Neural progenitor cell (in vitro differentiated cells): ENCODE measurements at regions not wholly inside any gene's neighbourhood (a gene's known extent, or its start where the extent isn't known, plus 50 kb on each side); places are given as distances from the start of the nearest gene placed in this dataset.

Experiments
- CTCF ChIP-seq: fragments of 200-600 bp; sonication (generic); IDR thresholded peaks from 2 replicates; pipeline ENCODE4 v1.5.1; 2017; ENCODE audit warnings: antibody characterized with exemption, mild to moderate bottlenecking
- EZH2 ChIP-seq: fragments of 200-600 bp; sonication (generic); IDR thresholded peaks from 2 replicates; pipeline ENCODE4 v1.6.1; 2017; ENCODE audit warnings: antibody characterized with exemption, mild to moderate bottlenecking, moderate library complexity
- EZH2phosphoT487 ChIP-seq: fragments of 200-600 bp; sonication (generic); IDR thresholded peaks from 2 replicates; pipeline ENCODE4 v1.6.1; 2017; ENCODE audit warnings: antibody characterized with exemption

- TF ChIP-seq EZH2phosphoT487 (no peak), CTCF (no peak), EZH2 (no peak)
These were observed 1571.2 kb upstream of the PRR20A start for GRCh38 chr13:55569514-55569913.
